A673 (cell line): ENCODE measurements at regions not wholly inside any gene's neighbourhood (a gene's known extent, or its start where the extent isn't known, plus 50 kb on each side); places are given as distances from the start of the nearest gene placed in this dataset.

Experiments used
- BruUV-seq: library from RNA; stranded (reverse); fragments of 400-500 nt; replicated peaks from 2 replicates; lab custom pipeline; 2021; lab: Mats Ljungman, UMichigan
- CTCF ChIA-PET: fragments of 300-600 bp; sonication (Branson Sonifier 250); formaldehyde crosslinking; loops from one replicate; lab custom pipeline; 2022; ENCODE audit warnings: antibody characterized with exemption; lab: Charles Lee
- POLR2A ChIA-PET: fragments of 300-600 bp; sonication (Branson Sonifier 250); formaldehyde crosslinking; loops from one replicate; lab custom pipeline; 2022; ENCODE audit warnings: antibody characterized with exemption; ENCODE audit not compliant: low non-redundant PET; lab: Charles Lee
- DNase-seq: peaks from one replicate; pipeline ENCODE4 v3.0.0-alpha.2; 2015; ENCODE audit warnings: low spot score
- H3K27ac ChIP-seq: fragments of 200-600 bp; sonication (generic); 2 replicates; pipeline ENCODE4 v1.5.1; 2016; ENCODE audit warnings: mixed run types, low read depth, mild to moderate bottlenecking, mixed read lengths, antibody characterized with exemption, low read length; ENCODE audit not compliant: poor library complexity, severe bottlenecking
- H3K27me3 ChIP-seq: fragments of 200-600 bp; sonication (generic); replicated peaks from 2 replicates; pipeline ENCODE4 v1.6.1; 2017; ENCODE audit warnings: mixed run types, low read depth, mild to moderate bottlenecking, mixed read lengths, antibody characterized with exemption, low read length; ENCODE audit not compliant: insufficient read depth, poor library complexity
- H3K36me3 ChIP-seq: fragments of 200-600 bp; sonication (generic); 2 replicates; pipeline ENCODE4 v1.6.1; 2016; ENCODE audit warnings: mixed run types, mild to moderate bottlenecking, mixed read lengths, antibody characterized with exemption, low read length; ENCODE audit not compliant: insufficient read depth, poor library complexity, severe bottlenecking
- H3K4me1 ChIP-seq: fragments of 200-600 bp; sonication (generic); 2 replicates; pipeline ENCODE4 v1.6.1; 2017; ENCODE audit warnings: mixed run types, mild to moderate bottlenecking, mixed read lengths, antibody characterized with exemption, low read length; ENCODE audit not compliant: insufficient read depth, poor library complexity, severe bottlenecking
- H3K4me3 ChIP-seq: fragments of 200-600 bp; sonication (generic); 2 replicates; pipeline ENCODE4 v1.5.1; 2016; ENCODE audit warnings: low read depth, mixed run types, mild to moderate bottlenecking, mixed read lengths, low read length; ENCODE audit not compliant: poor library complexity, severe bottlenecking
- H3K9me3 ChIP-seq: fragments of 200-600 bp; sonication (generic); 2 replicates; pipeline ENCODE4 v1.6.1; 2016; ENCODE audit warnings: mixed run types, low read depth, mild to moderate bottlenecking, mixed read lengths, antibody characterized with exemption, low read length; ENCODE audit not compliant: poor library complexity, severe bottlenecking
- EZH2 ChIP-seq: fragments of 200-600 bp; sonication (generic); IDR thresholded peaks from 2 replicates; pipeline ENCODE4 v1.6.1; 2017; ENCODE audit warnings: borderline replicate concordance, low read depth, mild to moderate bottlenecking, mixed read lengths, antibody characterized with exemption, low read length; ENCODE audit not compliant: poor library complexity, severe bottlenecking
- intact Hi-C: fragments of 100-400 bp; cut with micrococcal nuclease; formaldehyde crosslinking; loops from one replicate; pipeline ENCODE4 v1.10.0; 2022; ENCODE audit not compliant: unreplicated experiment
- TF ChIP-seq, protein P1 (sequence below): fragments of 300-800, 200-600 bp; sonication (generic); conservative IDR thresholded peaks from 2 replicates; pipeline ENCODE4 v1.5.1; 2017; ENCODE audit warnings: low read depth, mild to moderate bottlenecking, antibody characterized with exemption, low read length, moderate library complexity, mixed read lengths

DNA sequence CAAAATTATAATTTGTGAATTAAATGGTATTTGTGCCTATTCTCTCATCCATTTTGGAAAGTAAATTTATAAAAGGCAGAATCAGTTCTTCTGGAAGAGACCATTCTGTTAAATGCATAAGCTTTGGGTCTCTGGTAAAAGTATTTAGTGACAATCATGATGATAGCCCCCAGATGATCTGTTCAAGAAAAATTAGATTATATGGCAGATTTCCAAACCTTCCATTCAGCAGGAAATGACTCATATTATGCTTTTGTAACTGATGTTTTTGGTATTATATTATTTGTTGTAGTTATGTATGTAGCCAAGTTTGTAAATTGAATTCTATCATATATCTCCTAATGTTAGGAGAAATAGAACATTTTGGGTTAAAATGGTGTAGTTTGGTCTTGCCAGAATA lies 340.8 kb upstream of the DPH6 start:
- H3K4me1 ChIP-seq = peaks cover 29% of the 10 kb centered on the region
- no peak overlapping the region for H3K4me3 ChIP-seq
- TF ChIP-seq, protein P1, sequence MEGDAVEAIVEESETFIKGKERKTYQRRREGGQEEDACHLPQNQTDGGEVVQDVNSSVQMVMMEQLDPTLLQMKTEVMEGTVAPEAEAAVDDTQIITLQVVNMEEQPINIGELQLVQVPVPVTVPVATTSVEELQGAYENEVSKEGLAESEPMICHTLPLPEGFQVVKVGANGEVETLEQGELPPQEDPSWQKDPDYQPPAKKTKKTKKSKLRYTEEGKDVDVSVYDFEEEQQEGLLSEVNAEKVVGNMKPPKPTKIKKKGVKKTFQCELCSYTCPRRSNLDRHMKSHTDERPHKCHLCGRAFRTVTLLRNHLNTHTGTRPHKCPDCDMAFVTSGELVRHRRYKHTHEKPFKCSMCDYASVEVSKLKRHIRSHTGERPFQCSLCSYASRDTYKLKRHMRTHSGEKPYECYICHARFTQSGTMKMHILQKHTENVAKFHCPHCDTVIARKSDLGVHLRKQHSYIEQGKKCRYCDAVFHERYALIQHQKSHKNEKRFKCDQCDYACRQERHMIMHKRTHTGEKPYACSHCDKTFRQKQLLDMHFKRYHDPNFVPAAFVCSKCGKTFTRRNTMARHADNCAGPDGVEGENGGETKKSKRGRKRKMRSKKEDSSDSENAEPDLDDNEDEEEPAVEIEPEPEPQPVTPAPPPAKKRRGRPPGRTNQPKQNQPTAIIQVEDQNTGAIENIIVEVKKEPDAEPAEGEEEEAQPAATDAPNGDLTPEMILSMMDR = no peak
- TF ChIP-seq EZH2 = no peak
- CTCF ChIA-PET = no interaction called here
- DNase-seq = peak; percentile 74
- H3K36me3 ChIP-seq = no peaks in the 10 kb centered on the region
- no peaks in the 10 kb centered on the region for H3K9me3 ChIP-seq
- BruUV-seq = no TSS peak
- no peaks in the 10 kb centered on the region for H3K27me3 ChIP-seq
- H3K27ac ChIP-seq = no peak overlapping the region
- intact Hi-C loops = no loop called here
- POLR2A ChIA-PET = no interaction called here

DNA sequence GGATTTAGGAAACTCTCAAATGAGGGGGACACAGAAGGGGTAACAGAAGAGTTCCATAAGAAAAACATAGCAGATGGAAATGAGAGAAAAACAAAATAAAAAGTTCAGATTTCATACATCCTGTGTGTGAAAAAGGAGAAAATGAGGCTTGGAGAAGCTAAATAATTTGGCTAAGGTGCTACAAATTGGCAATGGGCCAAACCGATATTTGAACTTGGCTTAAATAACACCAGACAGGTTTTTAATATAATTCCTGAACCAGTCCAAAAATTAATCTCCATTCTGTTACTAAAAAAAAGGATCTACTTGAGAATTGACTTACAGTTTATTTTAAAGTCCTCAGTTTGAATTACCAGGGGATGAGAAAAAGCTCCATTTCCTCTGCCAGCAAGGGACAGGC lies 342.9 kb upstream of the DPH6 start:
- Histone ChIP-seq H3K9me3 (no peaks in the 10 kb centered on the region), H3K27me3 (no peaks in the 10 kb centered on the region), H3K4me3 (no peak overlapping the region), H3K27ac (no peak overlapping the region), H3K36me3 (no peaks in the 10 kb centered on the region), H3K4me1 (peaks cover 29% of the 10 kb centered on the region)
- no peak for TF ChIP-seq EZH2
- TF ChIP-seq, protein P1 = no peak
- POLR2A ChIA-PET = no interaction called here
- intact Hi-C loops = no loop called here
- no TSS peak for BruUV-seq
- CTCF ChIA-PET = no interaction called here
- no peak for DNase-seq

DNA sequence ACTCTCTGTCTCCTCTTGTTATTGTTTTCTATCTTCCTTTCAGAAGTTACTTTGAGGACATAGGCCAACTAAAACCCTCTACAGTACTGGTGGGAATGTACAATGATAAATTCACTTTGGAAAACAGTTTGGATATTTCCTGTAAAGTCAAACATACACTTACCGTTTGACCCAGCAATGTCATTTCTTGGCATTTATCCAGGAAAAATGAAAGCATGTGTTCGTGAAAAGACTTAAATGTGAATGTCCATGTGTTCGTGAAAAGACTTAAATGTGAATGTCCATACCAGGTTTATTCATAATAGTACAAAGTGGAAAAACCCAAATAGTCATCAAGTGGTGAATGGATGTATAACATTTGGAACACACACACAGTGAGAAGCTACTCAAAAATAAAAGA lies 361.5 kb upstream of the DPH6 start:
- no peaks in the 10 kb centered on the region for H3K27me3 ChIP-seq
- ChIA-PET CTCF (no interaction called here), POLR2A (no interaction called here)
- no TSS peak for BruUV-seq
- no peaks in the 10 kb centered on the region for H3K4me1 ChIP-seq
- no peak overlapping the region for H3K27ac ChIP-seq
- DNase-seq = no peak
- H3K4me3 ChIP-seq = no peak overlapping the region
- no peaks in the 10 kb centered on the region for H3K9me3 ChIP-seq
- H3K36me3 ChIP-seq = no peaks in the 10 kb centered on the region
- intact Hi-C loops = loop anchor here (10.0 kb wide), 1 partner anchor 57 kb away; no protein-coding TSS in a partner anchor
- no peak for TF ChIP-seq EZH2
- TF ChIP-seq, protein P1 = no peak
